Neural cell (in vitro differentiated cells): ENCODE measurements at regions not wholly inside any gene's neighbourhood (a gene's known extent, or its start where the extent isn't known, plus 50 kb on each side); places are given as distances from the start of the nearest gene placed in this dataset.

Experiments used
- EZH2 ChIP-seq: fragments of 200-600, 300-800 bp; shearing (Covaris generic), sonication (generic); IDR thresholded peaks from 2 replicates; pipeline ENCODE4 v1.6.1; 2014; ENCODE audit warnings: antibody characterized with exemption, low read length, borderline replicate concordance, mild to moderate bottlenecking; ENCODE audit not compliant: insufficient read depth, poor library complexity, severe bottlenecking
- MXI1 ChIP-seq: fragments of 450-650 bp; conservative IDR thresholded peaks from 2 replicates; pipeline ENCODE4 v1.6.1; 2014; ENCODE audit warnings: antibody characterized with exemption, mild to moderate bottlenecking; ENCODE audit not compliant: poor library complexity, severe bottlenecking
- POLR2AphosphoS5 ChIP-seq: IDR thresholded peaks from 2 replicates; pipeline ENCODE4 v1.6.1; 2012
- RAD21 ChIP-seq: fragments of 450-650 bp; conservative IDR thresholded peaks from 2 replicates; pipeline ENCODE4 v1.6.1; 2014; ENCODE audit warnings: antibody characterized with exemption, mild to moderate bottlenecking, moderate library complexity
- TAF1 ChIP-seq: IDR thresholded peaks from 2 replicates; pipeline ENCODE4 v1.6.1; 2012; ENCODE audit warnings: low read depth
- TF ChIP-seq, protein P1 (sequence below): fragments of 450-650 bp; IDR thresholded peaks from 2 replicates; pipeline ENCODE4 v1.5.1; 2014; ENCODE audit warnings: antibody characterized with exemption, mild to moderate bottlenecking, moderate library complexity; ENCODE audit not compliant: poor library complexity, severe bottlenecking
- TF ChIP-seq, protein P2 (sequence below): IDR thresholded peaks from 2 replicates; pipeline ENCODE4 v1.6.1; 2012; ENCODE audit warnings: borderline replicate concordance

DNA sequence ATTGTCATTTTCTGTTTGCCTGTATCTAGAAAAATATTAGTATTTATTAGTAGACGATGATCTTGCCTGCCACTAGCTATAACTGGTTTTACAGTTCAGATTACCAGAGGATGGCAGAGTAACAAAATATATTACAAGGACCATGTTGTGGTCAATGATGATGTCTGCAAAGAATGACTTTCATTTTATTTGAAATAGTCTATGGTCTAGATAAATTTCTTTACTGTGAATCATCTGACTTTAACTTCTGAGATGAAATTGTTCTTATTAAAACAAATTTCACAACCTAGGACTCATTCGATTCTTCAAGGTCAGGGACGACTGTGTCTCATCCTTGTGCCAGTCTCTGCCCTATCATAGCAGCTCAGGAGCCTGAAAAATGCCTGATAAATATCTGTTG lies 637.8 kb upstream of the KLF12 start:
- no peak for TF ChIP-seq MXI1
- TF ChIP-seq TAF1: no peak
- TF ChIP-seq, protein P1, sequence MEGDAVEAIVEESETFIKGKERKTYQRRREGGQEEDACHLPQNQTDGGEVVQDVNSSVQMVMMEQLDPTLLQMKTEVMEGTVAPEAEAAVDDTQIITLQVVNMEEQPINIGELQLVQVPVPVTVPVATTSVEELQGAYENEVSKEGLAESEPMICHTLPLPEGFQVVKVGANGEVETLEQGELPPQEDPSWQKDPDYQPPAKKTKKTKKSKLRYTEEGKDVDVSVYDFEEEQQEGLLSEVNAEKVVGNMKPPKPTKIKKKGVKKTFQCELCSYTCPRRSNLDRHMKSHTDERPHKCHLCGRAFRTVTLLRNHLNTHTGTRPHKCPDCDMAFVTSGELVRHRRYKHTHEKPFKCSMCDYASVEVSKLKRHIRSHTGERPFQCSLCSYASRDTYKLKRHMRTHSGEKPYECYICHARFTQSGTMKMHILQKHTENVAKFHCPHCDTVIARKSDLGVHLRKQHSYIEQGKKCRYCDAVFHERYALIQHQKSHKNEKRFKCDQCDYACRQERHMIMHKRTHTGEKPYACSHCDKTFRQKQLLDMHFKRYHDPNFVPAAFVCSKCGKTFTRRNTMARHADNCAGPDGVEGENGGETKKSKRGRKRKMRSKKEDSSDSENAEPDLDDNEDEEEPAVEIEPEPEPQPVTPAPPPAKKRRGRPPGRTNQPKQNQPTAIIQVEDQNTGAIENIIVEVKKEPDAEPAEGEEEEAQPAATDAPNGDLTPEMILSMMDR: no peak
- TF ChIP-seq, protein P2, sequence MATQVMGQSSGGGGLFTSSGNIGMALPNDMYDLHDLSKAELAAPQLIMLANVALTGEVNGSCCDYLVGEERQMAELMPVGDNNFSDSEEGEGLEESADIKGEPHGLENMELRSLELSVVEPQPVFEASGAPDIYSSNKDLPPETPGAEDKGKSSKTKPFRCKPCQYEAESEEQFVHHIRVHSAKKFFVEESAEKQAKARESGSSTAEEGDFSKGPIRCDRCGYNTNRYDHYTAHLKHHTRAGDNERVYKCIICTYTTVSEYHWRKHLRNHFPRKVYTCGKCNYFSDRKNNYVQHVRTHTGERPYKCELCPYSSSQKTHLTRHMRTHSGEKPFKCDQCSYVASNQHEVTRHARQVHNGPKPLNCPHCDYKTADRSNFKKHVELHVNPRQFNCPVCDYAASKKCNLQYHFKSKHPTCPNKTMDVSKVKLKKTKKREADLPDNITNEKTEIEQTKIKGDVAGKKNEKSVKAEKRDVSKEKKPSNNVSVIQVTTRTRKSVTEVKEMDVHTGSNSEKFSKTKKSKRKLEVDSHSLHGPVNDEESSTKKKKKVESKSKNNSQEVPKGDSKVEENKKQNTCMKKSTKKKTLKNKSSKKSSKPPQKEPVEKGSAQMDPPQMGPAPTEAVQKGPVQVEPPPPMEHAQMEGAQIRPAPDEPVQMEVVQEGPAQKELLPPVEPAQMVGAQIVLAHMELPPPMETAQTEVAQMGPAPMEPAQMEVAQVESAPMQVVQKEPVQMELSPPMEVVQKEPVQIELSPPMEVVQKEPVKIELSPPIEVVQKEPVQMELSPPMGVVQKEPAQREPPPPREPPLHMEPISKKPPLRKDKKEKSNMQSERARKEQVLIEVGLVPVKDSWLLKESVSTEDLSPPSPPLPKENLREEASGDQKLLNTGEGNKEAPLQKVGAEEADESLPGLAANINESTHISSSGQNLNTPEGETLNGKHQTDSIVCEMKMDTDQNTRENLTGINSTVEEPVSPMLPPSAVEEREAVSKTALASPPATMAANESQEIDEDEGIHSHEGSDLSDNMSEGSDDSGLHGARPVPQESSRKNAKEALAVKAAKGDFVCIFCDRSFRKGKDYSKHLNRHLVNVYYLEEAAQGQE: no peak
- no peak for TF ChIP-seq POLR2AphosphoS5
- TF ChIP-seq EZH2: no peak
- no peak for TF ChIP-seq RAD21
